ENCODE measurements at regions not wholly inside any gene's neighbourhood (a gene's known extent, or its start where the extent isn't known, plus 50 kb on each side); places are given as distances from the start of the nearest gene placed in this dataset.

GRCh38 chr14:40129159-40129558 lies 696.9 kb upstream of the FBXO33 start:
- TF ChIP-seq CTCF (IDR thresholded peaks at IDR 0.05), result no peak
- no peak for TF ChIP-seq POLR2A (IDR thresholded peaks at IDR 0.05)
